Activated naive CD4-positive, alpha-beta T cell treated with anti-CD3 and anti-CD28 coated beads for 36 hours (primary cell): ENCODE measurements at regions not wholly inside any gene's neighbourhood (a gene's known extent, or its start where the extent isn't known, plus 50 kb on each side); places are given as distances from the start of the nearest gene placed in this dataset.

Experiments
- CTCF ChIA-PET: fragments of 350-600 bp; sonication (Branson Sonifier 250); formaldehyde crosslinking; loops from one replicate; lab custom pipeline; 2021; ENCODE audit warnings: antibody characterized with exemption; lab: Charles Lee
- DNase-seq: peaks from one replicate; pipeline ENCODE4 v3.0.0-alpha.2; 2020
- H3K27ac Mint-ChIP-seq: one replicate; pipeline ENCODE4 v1.8.0; 2021; ENCODE audit warnings: mild to moderate bottlenecking, mixed read lengths
- H3K27me3 Mint-ChIP-seq: one replicate; pipeline ENCODE4 v1.8.0; 2021; ENCODE audit warnings: low read depth, mixed read lengths
- H3K36me3 Mint-ChIP-seq: one replicate; pipeline ENCODE4 v1.8.0; 2021; ENCODE audit warnings: low read depth, mixed read lengths
- H3K4me1 Mint-ChIP-seq: one replicate; pipeline ENCODE4 v1.8.0; 2021; ENCODE audit warnings: low read depth, mixed read lengths
- H3K4me3 Mint-ChIP-seq: one replicate; pipeline ENCODE4 v1.8.0; 2021; ENCODE audit warnings: mild to moderate bottlenecking, moderate library complexity, mixed read lengths
- H3K9me3 Mint-ChIP-seq: one replicate; pipeline ENCODE4 v1.8.0; 2021; ENCODE audit warnings: mixed read lengths
- intact Hi-C: fragments of 100-400 bp; cut with micrococcal nuclease; formaldehyde crosslinking; loops from one replicate; pipeline ENCODE4 v1.15.1; 2023

DNA sequence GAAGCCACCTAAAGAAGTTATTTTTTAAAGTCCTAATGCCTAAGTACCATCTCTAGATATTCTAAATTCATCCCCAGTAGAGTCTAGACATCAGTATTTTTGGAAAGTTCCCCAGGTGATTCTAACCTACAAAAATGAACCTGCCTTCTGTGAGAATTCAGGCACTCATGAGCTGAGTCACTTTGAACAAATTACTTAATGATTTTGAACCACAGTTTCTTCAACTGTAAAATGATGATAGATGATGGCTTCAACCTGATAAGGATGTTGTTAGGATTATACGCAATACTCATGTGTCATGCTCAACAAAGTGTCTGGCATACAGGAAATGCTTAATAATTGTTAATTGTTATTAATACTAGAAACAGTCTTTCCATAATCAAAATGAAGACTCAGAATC lies 82.8 kb upstream of the OR5AK2 start:
- Mint-ChIP-seq H3K4me3 (no peak overlapping the region), H3K27ac (no peak overlapping the region), H3K27me3 (no peaks in the 10 kb centered on the region), H3K4me1 (no peaks in the 10 kb centered on the region), H3K36me3 (no peaks in the 10 kb centered on the region), H3K9me3 (no peaks in the 10 kb centered on the region)
- CTCF ChIA-PET, result no interaction called here
- intact Hi-C loops, result no loop called here
- DNase-seq, result no peak

DNA sequence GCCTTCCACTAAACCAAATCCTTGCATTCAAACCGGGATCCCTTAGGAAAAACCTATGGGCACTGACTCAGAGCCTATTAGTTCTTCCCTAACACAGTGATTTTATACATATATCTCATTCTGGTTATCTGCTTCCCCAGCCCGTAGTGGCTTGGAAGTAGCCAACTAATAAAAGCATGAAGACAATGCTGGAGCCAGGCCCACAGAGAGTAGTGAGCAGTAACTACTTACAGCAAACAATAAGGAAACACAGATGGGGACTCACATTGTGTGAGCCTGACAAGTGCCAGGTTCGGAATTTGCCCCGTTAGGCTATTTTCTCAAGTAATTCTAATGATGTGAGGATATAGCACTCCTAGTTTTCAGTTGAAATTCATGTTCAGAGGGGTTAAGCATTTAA lies 83.3 kb upstream of the OR5AK2 start:
- intact Hi-C loops, result no loop called here
- CTCF ChIA-PET, result no interaction called here
- Mint-ChIP-seq H3K36me3 (no peaks in the 10 kb centered on the region), H3K9me3 (no peaks in the 10 kb centered on the region), H3K4me3 (no peak overlapping the region), H3K4me1 (no peaks in the 10 kb centered on the region), H3K27ac (no peak overlapping the region), H3K27me3 (no peaks in the 10 kb centered on the region)
- no peak for DNase-seq

- no peaks in the 10 kb centered on the region for H3K36me3 Mint-ChIP-seq
- H3K27me3 Mint-ChIP-seq, result no peaks in the 10 kb centered on the region
- no peak for DNase-seq
- no peaks in the 10 kb centered on the region for H3K4me1 Mint-ChIP-seq
- intact Hi-C loops, result no loop called here
- CTCF ChIA-PET, result no interaction called here
- no peak overlapping the region for H3K4me3 Mint-ChIP-seq
- H3K27ac Mint-ChIP-seq, result no peak overlapping the region
- H3K9me3 Mint-ChIP-seq, result no peaks in the 10 kb centered on the region
These were observed 89.9 kb upstream of the OR5AK2 start for GRCh38 chr11:56898856-56899255.

DNA sequence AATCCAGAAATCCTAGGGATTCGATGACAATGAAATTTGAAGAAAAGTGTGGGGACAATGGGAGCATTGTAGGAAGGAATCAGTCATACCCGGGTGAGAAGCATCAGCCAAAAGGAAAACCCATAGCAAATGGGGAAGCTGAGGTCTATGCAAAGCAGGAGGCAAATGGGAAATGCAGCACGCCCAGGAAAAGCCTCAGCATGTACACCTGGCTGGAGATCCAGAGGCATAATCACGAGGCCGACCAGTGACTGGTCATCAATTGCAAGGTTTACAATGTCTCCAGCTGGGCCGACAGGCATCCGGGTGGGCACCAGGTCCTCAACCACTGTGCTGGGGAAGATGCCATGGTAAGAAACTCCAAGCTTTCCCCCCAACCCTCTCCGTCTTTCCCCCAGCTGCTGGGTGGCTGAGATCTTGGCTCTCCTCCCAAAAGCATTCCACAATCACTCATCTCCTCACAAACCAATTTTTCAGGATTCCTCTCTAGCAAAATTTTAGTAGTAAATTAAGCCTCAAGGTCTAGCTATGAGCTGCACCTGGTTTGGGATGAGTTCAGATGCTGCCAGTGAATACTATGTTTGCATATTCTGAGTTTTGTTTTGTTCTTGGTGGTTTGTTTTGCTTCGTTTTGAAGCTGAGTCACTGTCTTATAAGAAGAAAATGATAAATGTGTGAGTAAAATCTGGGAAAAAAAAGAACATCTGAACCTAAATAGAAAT lies 98.0 kb upstream of the OR5AK2 start:
- CTCF ChIA-PET, result no interaction called here
- DNase-seq, result no peak
- Mint-ChIP-seq H3K27ac (no peak overlapping the region), H3K36me3 (no peaks in the 10 kb centered on the region), H3K9me3 (no peaks in the 10 kb centered on the region), H3K27me3 (peaks cover 3% of the 10 kb centered on the region), H3K4me3 (no peak overlapping the region), H3K4me1 (no peaks in the 10 kb centered on the region)
- intact Hi-C loops, result no loop called here

- no peaks in the 10 kb centered on the region for H3K9me3 Mint-ChIP-seq
- intact Hi-C loops, result no loop called here
- peaks cover 3% of the 10 kb centered on the region for H3K27me3 Mint-ChIP-seq
- no peaks in the 10 kb centered on the region for H3K36me3 Mint-ChIP-seq
- no peaks in the 10 kb centered on the region for H3K4me1 Mint-ChIP-seq
- H3K27ac Mint-ChIP-seq, result no peak overlapping the region
- DNase-seq, result no peak
- CTCF ChIA-PET, result no interaction called here
- no peak overlapping the region for H3K4me3 Mint-ChIP-seq
These were observed 98.7 kb upstream of the OR5AK2 start for GRCh38 chr11:56889986-56890385.

GRCh38 chr11:56887940-56888339 lies 100.8 kb upstream of the OR5AK2 start:
- Mint-ChIP-seq H3K4me3 (no peak overlapping the region), H3K27ac (no peak overlapping the region), H3K9me3 (no peaks in the 10 kb centered on the region), H3K36me3 (no peaks in the 10 kb centered on the region), H3K4me1 (no peaks in the 10 kb centered on the region), H3K27me3 (peaks cover 3% of the 10 kb centered on the region)
- intact Hi-C loops, result no loop called here
- no peak for DNase-seq
- CTCF ChIA-PET, result no interaction called here

DNA sequence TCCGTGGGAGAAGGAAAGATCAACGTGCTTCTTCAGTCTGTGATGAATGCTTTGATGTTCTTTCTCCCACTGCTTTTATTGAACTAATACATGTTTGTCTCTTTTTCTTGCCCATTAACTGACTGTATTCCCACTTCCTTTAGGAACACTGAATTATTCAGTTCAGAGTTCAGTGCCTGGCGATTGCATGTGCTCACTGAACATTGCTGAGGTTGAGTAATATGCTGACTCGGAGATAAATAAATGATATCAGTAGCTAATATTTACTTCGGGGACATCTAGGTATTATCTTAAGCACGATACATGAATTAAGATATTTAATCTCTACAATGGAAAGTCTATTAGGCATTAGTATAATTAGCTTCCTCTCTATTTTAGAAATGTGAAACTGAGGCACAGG lies 102.3 kb upstream of the OR5AK2 start:
- CTCF ChIA-PET, result no interaction called here
- no peak for DNase-seq
- Mint-ChIP-seq H3K4me3 (no peak overlapping the region), H3K36me3 (no peaks in the 10 kb centered on the region), H3K27ac (no peak overlapping the region), H3K27me3 (peaks cover 3% of the 10 kb centered on the region), H3K9me3 (no peaks in the 10 kb centered on the region), H3K4me1 (no peaks in the 10 kb centered on the region)
- intact Hi-C loops, result no loop called here

DNA sequence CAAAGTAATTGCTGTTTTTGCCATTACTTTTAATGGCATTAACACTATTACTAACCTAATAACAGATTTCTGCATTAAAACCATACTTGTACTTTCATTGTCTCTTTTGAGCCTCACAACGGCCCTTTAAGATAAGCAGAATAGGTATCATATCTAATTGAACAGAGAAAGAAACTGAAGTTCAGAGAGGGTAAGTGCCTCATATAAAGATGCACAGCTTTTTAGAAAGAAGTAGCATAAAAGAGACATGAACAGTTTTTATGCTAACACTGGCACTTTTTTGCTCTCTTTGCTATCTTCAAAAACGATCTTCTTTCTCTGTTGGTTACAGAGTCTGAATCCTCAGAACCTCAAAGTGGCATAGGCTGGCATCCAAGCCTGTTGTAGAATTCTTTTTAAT lies 102.9 kb upstream of the OR5AK2 start:
- intact Hi-C loops, result no loop called here
- DNase-seq, result no peak
- Mint-ChIP-seq H3K4me1 (no peaks in the 10 kb centered on the region), H3K4me3 (no peak overlapping the region), H3K27ac (no peak overlapping the region), H3K27me3 (peaks cover 3% of the 10 kb centered on the region), H3K36me3 (no peaks in the 10 kb centered on the region), H3K9me3 (no peaks in the 10 kb centered on the region)
- CTCF ChIA-PET, result interaction anchor here (1.3 kb wide), 1 partner anchor 364 kb away, joined by 5 read pairs; no protein-coding TSS in a partner anchor

- Mint-ChIP-seq H3K9me3 (no peaks in the 10 kb centered on the region), H3K4me1 (no peaks in the 10 kb centered on the region), H3K36me3 (no peaks in the 10 kb centered on the region), H3K27ac (no peak overlapping the region), H3K4me3 (no peak overlapping the region), H3K27me3 (peaks cover 2% of the 10 kb centered on the region)
- DNase-seq, result no peak
- intact Hi-C loops, result no loop called here
- CTCF ChIA-PET, result interaction anchor here (0.6 to 1.3 kb wide), 2 partner anchors 364 to 757 kb away, joined by 3 to 5 read pairs; no protein-coding TSS in a partner anchor
These were observed 103.5 kb upstream of the OR5AK2 start for GRCh38 chr11:56885177-56885576.

- H3K4me3 Mint-ChIP-seq, result no peak overlapping the region
- H3K27me3 Mint-ChIP-seq, result peaks cover 2% of the 10 kb centered on the region
- H3K9me3 Mint-ChIP-seq, result no peaks in the 10 kb centered on the region
- no peaks in the 10 kb centered on the region for H3K4me1 Mint-ChIP-seq
- no peaks in the 10 kb centered on the region for H3K36me3 Mint-ChIP-seq
- CTCF ChIA-PET, result no interaction called here
- intact Hi-C loops, result no loop called here
- DNase-seq, result no peak
- no peak overlapping the region for H3K27ac Mint-ChIP-seq
These were observed 105.2 kb upstream of the OR5AK2 start for GRCh38 chr11:56883371-56883987.

GRCh38 chr11:56876621-56877275 lies 112.0 kb upstream of the OR5AK2 start:
- peaks cover 6% of the 10 kb centered on the region for H3K9me3 Mint-ChIP-seq
- no peak for DNase-seq
- no peaks in the 10 kb centered on the region for H3K36me3 Mint-ChIP-seq
- intact Hi-C loops, result no loop called here
- no peak overlapping the region for H3K27ac Mint-ChIP-seq
- no peaks in the 10 kb centered on the region for H3K4me1 Mint-ChIP-seq
- CTCF ChIA-PET, result interaction anchor here (1.5 kb wide), 1 partner anchor 36 kb away, joined by 3 read pairs; no protein-coding TSS in a partner anchor
- H3K27me3 Mint-ChIP-seq, result peaks cover 2% of the 10 kb centered on the region
- H3K4me3 Mint-ChIP-seq, result no peak overlapping the region

DNA sequence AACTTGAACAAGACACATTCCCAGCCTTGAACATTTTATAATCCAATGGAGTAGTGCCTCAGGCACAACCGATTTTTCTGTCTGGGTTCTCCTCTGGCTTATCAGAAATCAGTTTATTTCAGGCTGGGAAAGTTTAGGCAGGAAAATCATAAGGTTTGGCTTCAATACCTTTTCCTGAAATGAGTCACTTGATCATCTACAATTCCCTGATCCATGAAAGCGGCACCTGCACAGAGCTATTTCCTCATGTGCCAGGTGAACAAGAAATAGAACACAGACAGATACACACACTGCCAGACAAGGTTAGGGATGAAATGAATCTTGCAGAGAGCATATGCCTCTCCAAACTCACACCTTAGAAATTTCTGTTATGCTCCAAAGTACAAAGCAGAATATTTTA lies 106.7 kb upstream of the OR9G4 start:
- H3K4me1 Mint-ChIP-seq, result no peaks in the 10 kb centered on the region
- CTCF ChIA-PET, result interaction anchor here (1.9 kb wide), 1 partner anchor 394 kb away, joined by 7 read pairs; no protein-coding TSS in a partner anchor
- DNase-seq, result no peak
- no peaks in the 10 kb centered on the region for H3K27me3 Mint-ChIP-seq
- H3K36me3 Mint-ChIP-seq, result no peaks in the 10 kb centered on the region
- intact Hi-C loops, result no loop called here
- no peak overlapping the region for H3K27ac Mint-ChIP-seq
- no peak overlapping the region for H3K4me3 Mint-ChIP-seq
- H3K9me3 Mint-ChIP-seq, result no peaks in the 10 kb centered on the region

DNA sequence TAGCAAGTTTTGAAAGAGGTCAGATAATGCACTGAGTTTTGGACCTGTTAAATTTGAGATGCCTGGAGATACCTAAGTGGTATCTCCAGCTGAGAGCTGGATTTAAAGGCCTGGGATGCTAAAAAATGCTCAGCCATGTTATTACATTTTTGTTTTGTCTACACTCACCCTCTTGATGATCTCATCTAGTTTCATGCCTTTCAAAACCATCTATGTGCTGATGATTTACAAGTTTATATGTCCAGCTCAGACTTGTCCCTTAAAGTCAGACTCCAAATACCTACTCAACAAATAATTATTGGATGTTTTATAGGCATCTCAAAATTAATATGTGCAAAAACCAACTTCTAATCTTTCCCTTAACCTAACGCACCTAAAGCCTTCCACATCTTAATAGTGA lies 103.6 kb upstream of the OR9G4 start:
- no peaks in the 10 kb centered on the region for H3K27me3 Mint-ChIP-seq
- intact Hi-C loops, result no loop called here
- CTCF ChIA-PET, result no interaction called here
- H3K27ac Mint-ChIP-seq, result no peak overlapping the region
- no peak overlapping the region for H3K4me3 Mint-ChIP-seq
- no peaks in the 10 kb centered on the region for H3K4me1 Mint-ChIP-seq
- H3K36me3 Mint-ChIP-seq, result no peaks in the 10 kb centered on the region
- no peak for DNase-seq
- H3K9me3 Mint-ChIP-seq, result no peaks in the 10 kb centered on the region
